ENCODE measurements at regions not wholly inside any gene's neighbourhood (a gene's known extent, or its start where the extent isn't known, plus 50 kb on each side); places are given as distances from the start of the nearest gene placed in this dataset.

GRCh38 chr3:95522449-95522848 lies 1291.9 kb upstream of the EPHA6 start:
- TF ChIP-seq YY1 (IDR thresholded peaks at IDR 0.05; ENCODE audit: insufficient read depth, insufficient read length) (no peak), ZNF274 (IDR thresholded peaks at IDR 0.05; ENCODE audit: low read depth, low read length) (no peak)
